ENCODE measurements at regions not wholly inside any gene's neighbourhood (a gene's known extent, or its start where the extent isn't known, plus 50 kb on each side); places are given as distances from the start of the nearest gene placed in this dataset.
A peak's percentile ranks its signal among the peaks of the same experiment; 100 is the strongest.

- no peak for DNase-seq (ENCODE audit: low spot score)
- Histone ChIP-seq H2AK5ac (ENCODE audit: low read depth, low read length) (no peak overlapping the region), H2BK120ac (ENCODE audit: low read depth, low read length) (no peak overlapping the region), H2BK15ac (ENCODE audit: low read length) (no peak overlapping the region), H3K4ac (ENCODE audit: low read length) (no peak overlapping the region), H3K4me3 (ENCODE audit: low read length in 2 of 2) (no peak overlapping the region), H3K9me3 (replicated peaks in 1 of 2; ENCODE audit: control insufficient read depth in 2 of 2, insufficient read depth in 1 of 2, low read depth in 1 of 2, low read length in 2 of 2) (no peaks in the 10 kb centered on the region), H3K9ac (ENCODE audit: low read depth, low read length, poor library complexity) (no peak overlapping the region), H3K23ac (ENCODE audit: low read depth, low read length, poor library complexity) (no peak overlapping the region), H3K27me3 (ENCODE audit: control insufficient read depth in 3 of 3, insufficient read depth in 3 of 3, low read depth in 1 of 3, low read length in 3 of 3) (no peaks in the 10 kb centered on the region), H2AFZ (ENCODE audit: low read length) (no peak overlapping the region), H2BK5ac (ENCODE audit: low read length) (no peak overlapping the region), H3K27ac (replicated peaks; ENCODE audit: low read length) (no peak overlapping the region), H3K79me1 (ENCODE audit: low read depth, low read length) (no peaks in the 10 kb centered on the region), H3K18ac (ENCODE audit: low read length) (no peak overlapping the region), H4K91ac (ENCODE audit: low read depth, low read length, poor library complexity) (no peak overlapping the region), H3K4me2 (ENCODE audit: insufficient read depth, low read length, poor library complexity, severe bottlenecking) (no peak overlapping the region), H4K8ac (ENCODE audit: low read depth, low read length) (no peak overlapping the region), H2BK12ac (ENCODE audit: low read length) (no peak overlapping the region), H3K4me1 (ENCODE audit: control insufficient read depth in 2 of 2, insufficient read depth in 1 of 2, low read depth in 1 of 2, low read length in 2 of 2) (no peaks in the 10 kb centered on the region), H3K14ac (ENCODE audit: low read length) (no peak overlapping the region), H3K36me3 (replicated peaks in 1 of 2; ENCODE audit: control insufficient read depth in 2 of 2, insufficient read depth in 2 of 2, low read length in 2 of 2) (no peaks in the 10 kb centered on the region)
- no CpG with 5 or more reads among the region's 1 CpG for WGBS, 2 donors (ENCODE audit: extremely low coverage in 2 of 2, insufficient read length in 2 of 2, insufficient replicate concordance in 1 of 2)
These were observed 1737.7 kb upstream of the PCDH10 start for GRCh38 chr4:131411393-131411792.

- Histone ChIP-seq H3K4me2 (ENCODE audit: insufficient read depth, low read length, poor library complexity, severe bottlenecking) (no peak overlapping the region), H3K4me3 (ENCODE audit: low read length in 2 of 2) (no peak overlapping the region), H3K9ac (ENCODE audit: low read depth, low read length, poor library complexity) (no peak overlapping the region), H3K4me1 (ENCODE audit: control insufficient read depth in 2 of 2, insufficient read depth in 1 of 2, low read depth in 1 of 2, low read length in 2 of 2) (no peaks in the 10 kb centered on the region), H3K27ac (replicated peaks; ENCODE audit: low read length) (no peak overlapping the region), H2AK5ac (ENCODE audit: low read depth, low read length) (no peak overlapping the region), H3K23ac (ENCODE audit: low read depth, low read length, poor library complexity) (no peak overlapping the region), H3K36me3 (replicated peaks in 1 of 2; ENCODE audit: control insufficient read depth in 2 of 2, insufficient read depth in 2 of 2, low read length in 2 of 2) (no peaks in the 10 kb centered on the region), H2AFZ (ENCODE audit: low read length) (no peak overlapping the region), H3K18ac (ENCODE audit: low read length) (no peak overlapping the region), H3K14ac (ENCODE audit: low read length) (no peak overlapping the region), H4K8ac (ENCODE audit: low read depth, low read length) (no peak overlapping the region), H2BK5ac (ENCODE audit: low read length) (no peak overlapping the region), H3K27me3 (ENCODE audit: control insufficient read depth in 3 of 3, insufficient read depth in 3 of 3, low read depth in 1 of 3, low read length in 3 of 3) (no peaks in the 10 kb centered on the region), H3K79me1 (ENCODE audit: low read depth, low read length) (no peaks in the 10 kb centered on the region), H4K91ac (ENCODE audit: low read depth, low read length, poor library complexity) (no peak overlapping the region), H3K4ac (ENCODE audit: low read length) (no peak overlapping the region), H2BK12ac (ENCODE audit: low read length) (no peak overlapping the region), H2BK15ac (ENCODE audit: low read length) (no peak overlapping the region), H3K9me3 (replicated peaks in 1 of 2; ENCODE audit: control insufficient read depth in 2 of 2, insufficient read depth in 1 of 2, low read depth in 1 of 2, low read length in 2 of 2) (no peaks in the 10 kb centered on the region), H2BK120ac (ENCODE audit: low read depth, low read length) (no peak overlapping the region)
- DNase-seq (ENCODE audit: low spot score), result no peak
- WGBS, 2 donors (ENCODE audit: extremely low coverage in 2 of 2, insufficient read length in 2 of 2, insufficient replicate concordance in 1 of 2), result no CpG with 5 or more reads among the region's 3 CpGs
These were observed 1729.9 kb upstream of the PCDH10 start for GRCh38 chr4:131419147-131419546.

- Histone ChIP-seq H2BK12ac (ENCODE audit: low read length) (no peak overlapping the region), H3K36me3 (replicated peaks in 1 of 2; ENCODE audit: control insufficient read depth in 2 of 2, insufficient read depth in 2 of 2, low read length in 2 of 2) (no peaks in the 10 kb centered on the region), H3K14ac (ENCODE audit: low read length) (no peak overlapping the region), H3K27ac (replicated peaks; ENCODE audit: low read length) (no peak overlapping the region), H3K4me2 (ENCODE audit: insufficient read depth, low read length, poor library complexity, severe bottlenecking) (no peak overlapping the region), H2BK15ac (ENCODE audit: low read length) (no peak overlapping the region), H4K91ac (ENCODE audit: low read depth, low read length, poor library complexity) (no peak overlapping the region), H4K8ac (ENCODE audit: low read depth, low read length) (no peak overlapping the region), H3K9me3 (replicated peaks in 1 of 2; ENCODE audit: control insufficient read depth in 2 of 2, insufficient read depth in 1 of 2, low read depth in 1 of 2, low read length in 2 of 2) (no peaks in the 10 kb centered on the region), H3K18ac (ENCODE audit: low read length) (no peak overlapping the region), H3K9ac (ENCODE audit: low read depth, low read length, poor library complexity) (no peak overlapping the region), H3K23ac (ENCODE audit: low read depth, low read length, poor library complexity) (no peak overlapping the region), H2AFZ (ENCODE audit: low read length) (no peak overlapping the region), H2BK5ac (ENCODE audit: low read length) (no peak overlapping the region), H3K27me3 (ENCODE audit: control insufficient read depth in 3 of 3, insufficient read depth in 3 of 3, low read depth in 1 of 3, low read length in 3 of 3) (no peaks in the 10 kb centered on the region), H2BK120ac (ENCODE audit: low read depth, low read length) (no peak overlapping the region), H3K4ac (ENCODE audit: low read length) (no peak overlapping the region), H3K4me3 (ENCODE audit: low read length in 2 of 2) (no peak overlapping the region), H3K79me1 (ENCODE audit: low read depth, low read length) (no peaks in the 10 kb centered on the region), H3K4me1 (ENCODE audit: control insufficient read depth in 2 of 2, insufficient read depth in 1 of 2, low read depth in 1 of 2, low read length in 2 of 2) (no peaks in the 10 kb centered on the region), H2AK5ac (ENCODE audit: low read depth, low read length) (no peak overlapping the region)
- 100% methylated on average over 1 to 2 of the region's 3 CpGs for WGBS, 2 donors (ENCODE audit: extremely low coverage in 2 of 2, insufficient read length in 2 of 2, insufficient replicate concordance in 1 of 2)
- no peak for DNase-seq (ENCODE audit: low spot score)
These were observed 1722.9 kb upstream of the PCDH10 start for GRCh38 chr4:131426023-131426758.

- H3K9me3 ChIP-seq (replicated peaks in 1 of 2; ENCODE audit: control insufficient read depth in 2 of 2, insufficient read depth in 1 of 2, low read depth in 1 of 2, low read length in 2 of 2), result no peaks in the 10 kb centered on the region
- no peaks in the 10 kb centered on the region for H3K79me1 ChIP-seq (ENCODE audit: low read depth, low read length)
- no peak overlapping the region for H3K9ac ChIP-seq (ENCODE audit: low read depth, low read length, poor library complexity)
- WGBS, 2 donors (ENCODE audit: extremely low coverage in 2 of 2, insufficient read length in 2 of 2, insufficient replicate concordance in 1 of 2), result no CpG with 5 or more reads among the region's 2 CpGs
- H3K36me3 ChIP-seq (replicated peaks in 1 of 2; ENCODE audit: control insufficient read depth in 2 of 2, insufficient read depth in 2 of 2, low read length in 2 of 2), result no peaks in the 10 kb centered on the region
- H3K4ac ChIP-seq (ENCODE audit: low read length), result no peak overlapping the region
- no peak overlapping the region for H3K18ac ChIP-seq (ENCODE audit: low read length)
- no peak overlapping the region for H3K4me3 ChIP-seq (ENCODE audit: low read length in 2 of 2)
- H3K27me3 ChIP-seq (ENCODE audit: control insufficient read depth in 3 of 3, insufficient read depth in 3 of 3, low read depth in 1 of 3, low read length in 3 of 3), result no peaks in the 10 kb centered on the region
- no peak overlapping the region for H3K4me2 ChIP-seq (ENCODE audit: insufficient read depth, low read length, poor library complexity, severe bottlenecking)
- no peak overlapping the region for H3K23ac ChIP-seq (ENCODE audit: low read depth, low read length, poor library complexity)
- no peak overlapping the region for H4K91ac ChIP-seq (ENCODE audit: low read depth, low read length, poor library complexity)
- no peak overlapping the region for H2AK5ac ChIP-seq (ENCODE audit: low read depth, low read length)
- H2BK5ac ChIP-seq (ENCODE audit: low read length), result no peak overlapping the region
- H2BK15ac ChIP-seq (ENCODE audit: low read length), result no peak overlapping the region
- H3K14ac ChIP-seq (ENCODE audit: low read length), result no peak overlapping the region
- no peak for DNase-seq (ENCODE audit: low spot score)
- H4K8ac ChIP-seq (ENCODE audit: low read depth, low read length), result no peak overlapping the region
- H3K27ac ChIP-seq (replicated peaks; ENCODE audit: low read length), result no peak overlapping the region
- peak overlapping the region; percentile 22 for H2AFZ ChIP-seq (ENCODE audit: low read length)
- no peaks in the 10 kb centered on the region for H3K4me1 ChIP-seq (ENCODE audit: control insufficient read depth in 2 of 2, insufficient read depth in 1 of 2, low read depth in 1 of 2, low read length in 2 of 2)
- no peak overlapping the region for H2BK120ac ChIP-seq (ENCODE audit: low read depth, low read length)
- H2BK12ac ChIP-seq (ENCODE audit: low read length), result no peak overlapping the region
These were observed 1722.1 kb upstream of the PCDH10 start for GRCh38 chr4:131427000-131427399.

Data from neuronal stem cell (in vitro differentiated cells).